ENCODE measurements at regions not wholly inside any gene's neighbourhood (a gene's known extent, or its start where the extent isn't known, plus 50 kb on each side); places are given as distances from the start of the nearest gene placed in this dataset.

DNA sequence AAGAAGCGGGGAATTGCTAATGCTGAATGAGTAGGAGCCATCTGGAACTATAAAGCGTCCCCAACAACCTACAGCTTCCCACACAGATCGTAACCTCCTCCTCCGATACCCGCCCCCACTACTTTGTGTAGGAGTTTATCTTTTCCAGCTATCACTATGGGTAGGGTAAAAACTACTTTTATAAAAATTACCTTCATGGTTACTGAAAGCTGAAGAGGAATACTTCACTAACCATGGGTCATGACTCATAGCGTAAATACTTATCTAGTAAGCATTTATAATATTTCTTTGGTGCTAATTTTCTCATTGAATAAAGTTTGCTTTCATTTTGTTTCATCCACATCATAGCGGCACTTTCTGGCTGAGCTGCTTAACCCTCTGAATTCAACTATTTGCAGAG, 79.4 kb upstream of the TNIP3 start:
- no peaks in the 10 kb centered on the region for H3K27me3 ChIP-seq (replicated peaks; ENCODE audit: insufficient read depth, low read length)
- no peaks in the 10 kb centered on the region for H3K9me3 ChIP-seq (replicated peaks; ENCODE audit: insufficient read depth, low read length)

DNA sequence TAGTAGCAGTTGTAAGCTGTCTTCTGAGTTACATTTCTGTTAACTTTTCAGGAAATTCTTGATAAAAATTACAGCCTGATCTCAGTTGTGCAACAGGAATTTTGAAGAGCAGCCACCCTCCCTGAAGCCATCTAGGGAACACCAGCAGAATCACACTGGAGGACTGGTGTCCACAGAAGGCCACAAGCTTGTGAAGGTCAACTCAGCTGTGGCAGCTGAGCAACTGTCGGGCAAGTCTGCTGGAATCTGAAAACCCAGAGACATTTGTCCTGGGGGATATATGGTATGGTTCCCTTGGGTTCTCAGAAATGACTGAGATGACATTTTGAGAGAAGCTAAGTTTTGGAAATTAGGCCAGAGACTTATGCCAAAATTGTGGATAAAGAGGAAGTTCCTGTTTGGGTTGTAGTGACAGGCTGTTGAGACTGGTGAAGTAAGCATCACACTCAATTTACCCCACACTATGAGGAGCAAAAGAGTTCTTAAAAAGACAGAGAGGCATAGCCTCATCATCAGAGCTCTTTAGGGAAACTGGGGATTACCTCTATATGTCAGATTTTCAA, 78.1 kb upstream of the TNIP3 start:
- Histone ChIP-seq H3K4me1 (ENCODE audit: low read length) (no peaks in the 10 kb centered on the region), H3K4me2 (ENCODE audit: low read depth, low read length) (no peak overlapping the region), H3K79me2 (ENCODE audit: low read length) (no peaks in the 10 kb centered on the region), H3K36me3 (replicated peaks; ENCODE audit: insufficient read depth, low read length) (no peaks in the 10 kb centered on the region), H3F3A (ENCODE audit: insufficient read depth, low read length) (no peaks in the 10 kb centered on the region), H3K4me3 (ENCODE audit: low read length) (no peak overlapping the region), H3K27me3 (replicated peaks; ENCODE audit: insufficient read depth, low read length) (no peaks in the 10 kb centered on the region), H3K9ac (ENCODE audit: low read length) (no peak overlapping the region), H3K27ac (ENCODE audit: low read length) (no peak overlapping the region), H4K20me1 (ENCODE audit: insufficient read depth, low read length) (no peaks in the 10 kb centered on the region), H3K9me3 (replicated peaks; ENCODE audit: insufficient read depth, low read length) (no peaks in the 10 kb centered on the region), H3K9me2 (replicated peaks; ENCODE audit: insufficient read depth, low read length) (no peaks in the 10 kb centered on the region), H2AFZ (ENCODE audit: low read length) (no peak overlapping the region)
- TF ChIP-seq, protein P1, sequence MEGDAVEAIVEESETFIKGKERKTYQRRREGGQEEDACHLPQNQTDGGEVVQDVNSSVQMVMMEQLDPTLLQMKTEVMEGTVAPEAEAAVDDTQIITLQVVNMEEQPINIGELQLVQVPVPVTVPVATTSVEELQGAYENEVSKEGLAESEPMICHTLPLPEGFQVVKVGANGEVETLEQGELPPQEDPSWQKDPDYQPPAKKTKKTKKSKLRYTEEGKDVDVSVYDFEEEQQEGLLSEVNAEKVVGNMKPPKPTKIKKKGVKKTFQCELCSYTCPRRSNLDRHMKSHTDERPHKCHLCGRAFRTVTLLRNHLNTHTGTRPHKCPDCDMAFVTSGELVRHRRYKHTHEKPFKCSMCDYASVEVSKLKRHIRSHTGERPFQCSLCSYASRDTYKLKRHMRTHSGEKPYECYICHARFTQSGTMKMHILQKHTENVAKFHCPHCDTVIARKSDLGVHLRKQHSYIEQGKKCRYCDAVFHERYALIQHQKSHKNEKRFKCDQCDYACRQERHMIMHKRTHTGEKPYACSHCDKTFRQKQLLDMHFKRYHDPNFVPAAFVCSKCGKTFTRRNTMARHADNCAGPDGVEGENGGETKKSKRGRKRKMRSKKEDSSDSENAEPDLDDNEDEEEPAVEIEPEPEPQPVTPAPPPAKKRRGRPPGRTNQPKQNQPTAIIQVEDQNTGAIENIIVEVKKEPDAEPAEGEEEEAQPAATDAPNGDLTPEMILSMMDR (IDR thresholded peaks at IDR 0.05; ENCODE audit: low read length), result no peak
- no peak for TF ChIP-seq EZH2phosphoT487 (IDR thresholded peaks at IDR 0.05; ENCODE audit: low read length)
- TF ChIP-seq EZH2 (optimal IDR thresholded peaks at IDR 0.05; ENCODE audit: low read depth, low read length), result no peak
- no peak for DNase-seq

More for the DNA sequence above, 79.4 kb upstream of the TNIP3 start:
- H3K79me2 ChIP-seq (ENCODE audit: low read length), result no peaks in the 10 kb centered on the region
- no peaks in the 10 kb centered on the region for H3K9me2 ChIP-seq (replicated peaks; ENCODE audit: insufficient read depth, low read length)
- H3F3A ChIP-seq (ENCODE audit: insufficient read depth, low read length), result no peaks in the 10 kb centered on the region
- no peak for DNase-seq
- no peak overlapping the region for H3K9ac ChIP-seq (ENCODE audit: low read length)
- TF ChIP-seq EZH2 (optimal IDR thresholded peaks at IDR 0.05; ENCODE audit: low read depth, low read length), result no peak
- TF ChIP-seq, protein P1 (IDR thresholded peaks at IDR 0.05; ENCODE audit: low read length), result no peak
- TF ChIP-seq EZH2phosphoT487 (IDR thresholded peaks at IDR 0.05; ENCODE audit: low read length), result no peak
- H4K20me1 ChIP-seq (ENCODE audit: insufficient read depth, low read length), result no peaks in the 10 kb centered on the region
- H2AFZ ChIP-seq (ENCODE audit: low read length), result no peak overlapping the region
- no peak overlapping the region for H3K4me2 ChIP-seq (ENCODE audit: low read depth, low read length)
- no peaks in the 10 kb centered on the region for H3K36me3 ChIP-seq (replicated peaks; ENCODE audit: insufficient read depth, low read length)
- no peaks in the 10 kb centered on the region for H3K4me1 ChIP-seq (ENCODE audit: low read length)
- H3K4me3 ChIP-seq (ENCODE audit: low read length), result no peak overlapping the region
- no peak overlapping the region for H3K27ac ChIP-seq (ENCODE audit: low read length)

- no peak overlapping the region for H3K27ac ChIP-seq (ENCODE audit: low read length)
Observed at GRCh38 chr4:121239951-121240350, 75.8 kb upstream of the TNIP3 start.

More at GRCh38 chr4:121239951-121240350, 75.8 kb upstream of the TNIP3 start:
- Histone ChIP-seq H3K27me3 (replicated peaks; ENCODE audit: insufficient read depth, low read length) (no peaks in the 10 kb centered on the region), H3F3A (ENCODE audit: insufficient read depth, low read length) (no peaks in the 10 kb centered on the region), H3K9me3 (replicated peaks; ENCODE audit: insufficient read depth, low read length) (no peaks in the 10 kb centered on the region), H2AFZ (ENCODE audit: low read length) (no peak overlapping the region), H3K4me2 (ENCODE audit: low read depth, low read length) (no peak overlapping the region), H3K9me2 (replicated peaks; ENCODE audit: insufficient read depth, low read length) (no peaks in the 10 kb centered on the region), H3K79me2 (ENCODE audit: low read length) (no peaks in the 10 kb centered on the region), H4K20me1 (ENCODE audit: insufficient read depth, low read length) (no peaks in the 10 kb centered on the region), H3K9ac (ENCODE audit: low read length) (no peak overlapping the region), H3K4me1 (ENCODE audit: low read length) (no peaks in the 10 kb centered on the region), H3K4me3 (ENCODE audit: low read length) (no peak overlapping the region), H3K36me3 (replicated peaks; ENCODE audit: insufficient read depth, low read length) (no peaks in the 10 kb centered on the region)
- TF ChIP-seq EZH2 (optimal IDR thresholded peaks at IDR 0.05; ENCODE audit: low read depth, low read length), result no peak
- TF ChIP-seq, protein P1 (IDR thresholded peaks at IDR 0.05; ENCODE audit: low read length), result no peak
- TF ChIP-seq EZH2phosphoT487 (IDR thresholded peaks at IDR 0.05; ENCODE audit: low read length), result no peak
- no peak for DNase-seq

Data from MM.1S (cell line).